ENCODE measurements at regions not wholly inside any gene's neighbourhood (a gene's known extent, or its start where the extent isn't known, plus 50 kb on each side); places are given as distances from the start of the nearest gene placed in this dataset.

GRCh38 chr3:81097889-81098288 lies 663.6 kb downstream of the GBE1 start:
- no peak for ATAC-seq

GRCh38 chr3:81095956-81096355 lies 665.5 kb downstream of the GBE1 start:
- WGBS, 2 donors = 58 to 62% methylated on average over 5 of the region's 5 CpGs
- intact Hi-C loops (cut with DNase I) = no loop called here
- no peaks in the 10 kb centered on the region for H3K4me1 ChIP-seq
- H3K27ac ChIP-seq = no peak overlapping the region
- TF ChIP-seq POLR2A (IDR thresholded peaks at IDR 0.05) = no peak
- TF ChIP-seq CTCF (IDR thresholded peaks at IDR 0.05) = no peak
- no peaks in the 10 kb centered on the region for H3K36me3 ChIP-seq (replicated peaks in 1 of 2; ENCODE audit: insufficient read depth in 1 of 2, low read depth in 2 of 2)
- H3K9me3 ChIP-seq = no peaks in the 10 kb centered on the region
- DNase-seq (no peak), ATAC-seq (no peak)
- H3K27me3 ChIP-seq = no peaks in the 10 kb centered on the region
- no peak overlapping the region for H3K4me3 ChIP-seq

More at GRCh38 chr3:81097889-81098288, 663.6 kb downstream of the GBE1 start:
- no peaks in the 10 kb centered on the region for H3K27me3 ChIP-seq
- H3K27ac ChIP-seq = no peak overlapping the region
- intact Hi-C loops (cut with DNase I) = no loop called here
- H3K9me3 ChIP-seq = no peaks in the 10 kb centered on the region
- H3K4me1 ChIP-seq = no peaks in the 10 kb centered on the region
- H3K4me3 ChIP-seq = no peak overlapping the region
- TF ChIP-seq CTCF (IDR thresholded peaks at IDR 0.05) (no peak), POLR2A (IDR thresholded peaks at IDR 0.05) (no peak)
- DNase-seq = no peak
- WGBS, 2 donors = 58 to 61% methylated on average over 1 of the region's 1 CpG
- no peaks in the 10 kb centered on the region for H3K36me3 ChIP-seq (replicated peaks in 1 of 2; ENCODE audit: insufficient read depth in 1 of 2, low read depth in 2 of 2)

- ATAC-seq (no peak), DNase-seq (no peak)
- intact Hi-C loops (cut with DNase I) = no loop called here
- Histone ChIP-seq H3K4me1 (no peaks in the 10 kb centered on the region), H3K36me3 (replicated peaks in 1 of 2; ENCODE audit: insufficient read depth in 1 of 2, low read depth in 2 of 2) (no peaks in the 10 kb centered on the region), H3K27ac (no peak overlapping the region), H3K27me3 (no peaks in the 10 kb centered on the region), H3K4me3 (no peak overlapping the region), H3K9me3 (no peaks in the 10 kb centered on the region)
- 42 to 47% methylated on average over 7 of the region's 7 CpGs for WGBS, 2 donors
- no peak for TF ChIP-seq POLR2A (IDR thresholded peaks at IDR 0.05)
- no peak for TF ChIP-seq CTCF (IDR thresholded peaks at IDR 0.05)
Measured at GRCh38 chr3:81094986-81095385, 666.5 kb downstream of the GBE1 start.

- Histone ChIP-seq H3K27ac (no peak overlapping the region), H3K27me3 (no peaks in the 10 kb centered on the region), H3K9me3 (no peaks in the 10 kb centered on the region), H3K36me3 (replicated peaks in 1 of 2; ENCODE audit: insufficient read depth in 1 of 2, low read depth in 2 of 2) (no peaks in the 10 kb centered on the region), H3K4me3 (no peak overlapping the region), H3K4me1 (no peaks in the 10 kb centered on the region)
- 51 to 63% methylated on average over 3 of the region's 3 CpGs for WGBS, 2 donors
- no peak for DNase-seq
- ATAC-seq = no peak
- intact Hi-C loops (cut with DNase I) = no loop called here
- TF ChIP-seq POLR2A (IDR thresholded peaks at IDR 0.05) = no peak
- no peak for TF ChIP-seq CTCF (IDR thresholded peaks at IDR 0.05)
Measured at GRCh38 chr3:81087607-81088006, 673.8 kb downstream of the GBE1 start.

GRCh38 chr3:81086348-81086747 lies 675.1 kb downstream of the GBE1 start:
- no peak for DNase-seq
- no peaks in the 10 kb centered on the region for H3K9me3 ChIP-seq
- 52 to 64% methylated on average over 2 of the region's 2 CpGs for WGBS, 2 donors
- no peaks in the 10 kb centered on the region for H3K36me3 ChIP-seq (replicated peaks in 1 of 2; ENCODE audit: insufficient read depth in 1 of 2, low read depth in 2 of 2)
- no peak overlapping the region for H3K4me3 ChIP-seq
- ATAC-seq = no peak
- no peaks in the 10 kb centered on the region for H3K27me3 ChIP-seq
- intact Hi-C loops (cut with DNase I) = no loop called here
- H3K4me1 ChIP-seq = no peaks in the 10 kb centered on the region
- no peak for TF ChIP-seq CTCF (IDR thresholded peaks at IDR 0.05)
- no peak for TF ChIP-seq POLR2A (IDR thresholded peaks at IDR 0.05)
- no peak overlapping the region for H3K27ac ChIP-seq
